Stimulated activated CD4-positive, alpha-beta T cell treated with anti-CD3 and anti-CD28 coated beads, Interleukin-1b, Interleukin-23, amount 100 ng/mL, for 24 hours (primary cell): ENCODE measurements at regions not wholly inside any gene's neighbourhood (a gene's known extent, or its start where the extent isn't known, plus 50 kb on each side); places are given as distances from the start of the nearest gene placed in this dataset.

ENCODE experiments used
- DNase-seq, 4 experiments: peaks; one replicate each; pipeline ENCODE4 v3.0.0-alpha.2; 2020; ENCODE audit warnings: low read depth in 4 of 4, low spot score in 1 of 4

GRCh38 chr9:14433351-14434157 lies 119.6 kb upstream of the NFIB start:
- DNase-seq = no peak

- no peak for DNase-seq
Measured at GRCh38 chr9:14432666-14433350, 118.9 kb upstream of the NFIB start.

- DNase-seq = peak in 2 of 4 experiments; percentile 5 to 14
Measured at GRCh38 chr9:14428781-14429230, 114.9 kb upstream of the NFIB start.

GRCh38 chr9:14427419-14427818 lies 113.5 kb upstream of the NFIB start:
- no peak for DNase-seq

GRCh38 chr9:14424983-14425382 lies 111.0 kb upstream of the NFIB start:
- DNase-seq = no peak

GRCh38 chr9:14424289-14424688 lies 110.3 kb upstream of the NFIB start:
- no peak for DNase-seq

GRCh38 chr9:14423815-14424261 lies 109.9 kb upstream of the NFIB start:
- no peak for DNase-seq

GRCh38 chr9:14421291-14421690 lies 107.3 kb upstream of the NFIB start:
- DNase-seq = no peak

GRCh38 chr9:14418941-14419937 lies 105.3 kb upstream of the NFIB start:
- no peak for DNase-seq

GRCh38 chr9:14418301-14418940 lies 104.5 kb upstream of the NFIB start:
- no peak for DNase-seq

GRCh38 chr9:14417237-14417636 lies 103.3 kb upstream of the NFIB start:
- no peak for DNase-seq

- no peak for DNase-seq
Measured at GRCh38 chr9:14415947-14416346, 102.0 kb upstream of the NFIB start.

GRCh38 chr9:14413812-14414211 lies 99.9 kb upstream of the NFIB start:
- DNase-seq = no peak

GRCh38 chr9:14412775-14413174 lies 98.8 kb upstream of the NFIB start:
- no peak for DNase-seq

- DNase-seq = no peak
Measured at GRCh38 chr9:14406463-14406862, 92.5 kb upstream of the NFIB start.

GRCh38 chr9:14405176-14405706 lies 91.3 kb upstream of the NFIB start:
- no peak for DNase-seq

- DNase-seq = no peak
Measured at GRCh38 chr9:14403081-14403480, 89.1 kb upstream of the NFIB start.

- DNase-seq = no peak
Measured at GRCh38 chr9:14402583-14402982, 88.6 kb upstream of the NFIB start.

- no peak for DNase-seq
Measured at GRCh38 chr9:14401911-14402310, 88.0 kb upstream of the NFIB start.

- DNase-seq = no peak
Measured at GRCh38 chr9:14400658-14400995, 86.7 kb upstream of the NFIB start.
